ENCODE measurements at regions not wholly inside any gene's neighbourhood (a gene's known extent, or its start where the extent isn't known, plus 50 kb on each side); places are given as distances from the start of the nearest gene placed in this dataset.

DNA sequence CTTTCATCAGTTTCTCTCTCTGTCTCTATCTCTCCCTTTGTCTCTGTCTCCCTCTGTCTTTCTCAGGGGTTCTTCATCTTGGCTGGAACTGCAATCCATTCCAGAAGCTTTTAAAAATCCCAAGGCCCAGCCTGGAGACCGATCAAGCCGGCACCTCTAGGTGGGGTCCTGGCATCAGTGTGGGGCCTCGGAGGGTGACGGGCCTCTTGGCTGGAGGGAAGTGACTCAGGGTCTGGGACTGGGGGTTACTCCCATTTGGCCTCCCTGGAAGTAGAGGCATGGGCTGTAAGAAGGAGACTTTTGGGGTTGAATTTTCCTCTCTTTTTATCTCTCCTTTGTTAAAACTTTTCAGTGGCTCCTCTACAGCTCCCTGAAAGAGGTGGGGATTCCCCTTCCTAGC lies 52.8 kb upstream of the OTOF start:
- DNase-seq, result peak; percentile 8

DNA sequence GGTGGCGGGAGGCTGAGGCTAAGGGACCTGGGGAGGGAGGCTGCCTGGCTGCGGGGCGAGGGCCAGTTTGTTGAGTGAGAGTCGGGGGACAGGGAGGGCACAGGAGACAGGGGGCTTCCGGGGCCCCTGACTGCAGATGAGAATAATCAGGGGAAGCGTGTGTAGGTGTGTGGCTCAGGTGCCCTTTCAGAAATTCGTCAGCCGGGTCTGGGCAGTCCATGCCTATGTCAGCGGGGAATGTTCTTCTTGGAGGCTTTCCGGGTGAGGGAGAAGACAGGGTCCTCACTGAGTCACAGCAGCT lies 52.3 kb upstream of the OTOF start:
- no peak for DNase-seq

DNA sequence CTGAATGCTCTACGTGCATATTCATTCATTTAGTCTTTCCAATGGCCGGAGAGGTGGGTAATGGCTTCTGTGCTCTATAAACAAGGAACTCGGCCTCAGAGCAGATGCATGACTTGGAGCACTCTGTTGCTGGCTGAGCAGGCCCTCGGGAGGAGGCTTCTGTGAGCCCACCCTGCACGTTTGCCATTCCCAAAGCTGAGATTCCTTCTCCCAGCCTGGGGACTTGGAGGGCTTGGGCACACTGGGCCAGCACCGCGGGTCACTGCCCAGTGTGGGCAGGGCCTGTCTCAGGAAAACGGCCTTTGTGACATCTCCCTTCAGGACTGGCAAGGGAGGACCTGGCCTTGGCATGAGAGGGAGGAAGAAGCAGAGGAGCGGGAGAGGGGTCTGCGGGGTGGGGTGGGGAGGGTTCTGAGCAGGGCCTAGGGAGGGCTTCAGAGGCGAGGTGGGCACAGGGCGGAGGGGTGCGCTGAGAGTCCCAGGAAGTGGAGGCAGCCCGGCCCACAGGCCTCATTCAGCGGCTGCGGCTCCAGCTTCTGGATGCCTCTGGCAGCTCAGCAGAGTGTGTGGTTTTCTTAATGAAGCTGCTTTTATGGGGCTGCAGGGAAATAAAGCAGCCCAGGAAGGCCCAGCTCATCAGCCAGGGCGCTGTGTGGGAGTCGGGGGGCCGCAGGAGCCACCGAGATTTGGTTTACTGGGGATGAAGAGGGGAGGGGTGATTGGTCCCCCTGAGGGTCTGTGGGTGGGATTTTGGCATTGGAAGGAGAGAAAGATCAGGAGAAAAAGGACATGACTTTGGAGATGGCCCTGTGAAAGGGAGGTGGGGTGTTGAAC lies 51.7 kb upstream of the OTOF start:
- DNase-seq, result no peak

DNA sequence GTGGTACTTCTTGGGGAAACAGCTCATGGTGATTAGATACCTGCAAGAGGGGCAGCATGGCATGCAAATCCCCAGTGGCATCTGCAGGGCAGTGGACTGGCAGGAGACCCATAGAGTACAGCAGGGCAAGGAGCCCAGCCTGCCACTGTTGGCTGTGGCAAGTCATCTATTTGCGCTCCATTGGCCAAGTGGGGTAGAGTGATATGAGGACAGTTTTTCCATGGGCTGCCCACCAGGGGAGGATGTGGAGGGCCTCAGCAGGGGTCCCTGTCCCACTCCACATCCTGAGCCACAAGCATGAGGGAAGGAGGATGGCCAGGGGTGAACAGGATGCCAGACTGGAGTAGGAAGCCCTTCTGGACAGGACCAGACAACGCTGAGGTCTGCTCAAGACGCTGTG lies 50.9 kb upstream of the OTOF start:
- no peak for DNase-seq

DNA sequence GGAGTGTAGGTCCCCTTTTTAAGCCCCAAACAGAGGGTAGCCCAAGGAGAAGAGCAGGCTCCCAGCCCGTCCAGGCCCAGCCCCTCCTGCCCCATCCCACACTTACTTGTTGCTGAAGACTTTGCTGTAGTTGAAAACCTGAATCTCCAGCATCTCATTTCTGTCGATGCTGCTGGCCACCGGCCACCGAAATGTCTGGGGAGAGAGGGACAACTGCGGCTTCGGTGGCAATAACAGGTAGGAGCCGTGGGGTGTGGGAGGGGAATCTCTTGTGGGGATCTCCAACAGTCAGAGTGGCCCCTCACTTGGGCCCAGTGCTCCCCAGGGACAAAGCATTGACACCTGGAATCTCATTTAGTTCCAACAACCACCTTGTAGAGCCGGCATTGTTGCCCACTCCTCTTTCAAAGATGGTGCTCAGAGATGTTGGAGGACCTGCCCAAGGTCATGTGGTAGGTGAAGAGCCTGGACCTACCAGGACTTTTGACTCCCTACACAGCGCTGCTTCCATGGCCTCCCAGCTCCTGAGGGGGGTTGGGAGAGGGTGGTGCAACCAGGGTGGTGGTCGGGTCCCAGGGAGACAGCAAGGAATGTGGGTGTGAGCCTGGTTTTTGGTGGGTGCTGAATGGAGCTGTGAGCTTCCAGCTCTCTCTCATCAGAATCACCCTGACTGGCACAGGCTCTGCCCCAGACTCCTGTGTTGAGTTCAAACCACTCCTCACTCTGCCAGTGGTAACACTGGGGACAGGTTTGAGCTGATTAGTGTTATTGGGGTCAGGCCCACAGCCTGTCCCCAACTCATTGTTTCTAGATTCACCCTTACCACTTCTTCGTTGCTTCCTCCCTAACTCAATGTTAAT lies 50.0 kb upstream of the OTOF start:
- DNase-seq, result no peak
